OCI-LY7 (cell line): ENCODE measurements at regions not wholly inside any gene's neighbourhood (a gene's known extent, or its start where the extent isn't known, plus 50 kb on each side); places are given as distances from the start of the nearest gene placed in this dataset.

Experiments
- CTCF ChIP-seq: fragments of 200-600 bp; sonication (generic); conservative IDR thresholded peaks from 2 replicates; pipeline ENCODE4 v1.5.1; 2014; ENCODE audit warnings: mild to moderate bottlenecking, antibody characterized with exemption, low read length, moderate library complexity, mixed read lengths
- EZH2phosphoT487 ChIP-seq: fragments of 200-600 bp; sonication (generic); IDR thresholded peaks from 2 replicates; pipeline ENCODE4 v1.6.1; 2018; ENCODE audit warnings: low read depth, borderline replicate concordance, mild to moderate bottlenecking, mixed run types, antibody characterized with exemption, low read length, moderate library complexity, mixed read lengths

- no peak for TF ChIP-seq CTCF
- no peak for TF ChIP-seq EZH2phosphoT487
Observed at GRCh38 chr17:33832262-33832661, 422.8 kb upstream of the CCL2 start.
